ENCODE measurements at regions not wholly inside any gene's neighbourhood (a gene's known extent, or its start where the extent isn't known, plus 50 kb on each side); places are given as distances from the start of the nearest gene placed in this dataset.

- H3K27me3 ChIP-seq (ENCODE audit: control insufficient read depth in 1 of 2, insufficient read depth in 2 of 2, low read length in 2 of 2): no peaks in the 10 kb centered on the region
- intact Hi-C loops (cut with micrococcal nuclease; ENCODE audit: unreplicated experiment) (no loop called here), in situ Hi-C loops (cut with HindIII; ENCODE audit: extremely low pct_ligation_motif_present, low pct_unique_long_range_greater_than_20kb) (no loop called here)
- H3K27ac ChIP-seq (ENCODE audit: extremely low read length, insufficient read depth, low read length): no peak overlapping the region
- no peaks in the 10 kb centered on the region for H3K4me1 ChIP-seq (ENCODE audit: insufficient read depth, low read length)
- no peaks in the 10 kb centered on the region for H4K20me1 ChIP-seq (ENCODE audit: insufficient read depth, low read length)
- H3K4me3 ChIP-seq (replicated peaks in 1 of 3; ENCODE audit: insufficient read depth in 1 of 3, low read depth in 2 of 3, low read length in 3 of 3): no peak overlapping the region
- no TSS peak for BruUV-seq (replicated peaks)
- H3K9me3 ChIP-seq (ENCODE audit: low read length): no peaks in the 10 kb centered on the region; the same call in 1 of the 2 replicates
- H3K79me2 ChIP-seq (ENCODE audit: insufficient read depth, low read length): no peaks in the 10 kb centered on the region
- CTCF ChIA-PET (ENCODE audit: low intra/inter-chr PET ratio, low total read pairs): no interaction called here
- ATAC-seq: no peak
- no peaks in the 10 kb centered on the region for H3K36me3 ChIP-seq (replicated peaks in 1 of 2; ENCODE audit: control insufficient read depth in 1 of 2, insufficient read depth in 2 of 2, low read length in 2 of 2)
- WGBS (ENCODE audit: low lambda C conversion rate): 15% methylated on average over 5 of the region's 5 CpGs
- TF ChIP-seq GRHL1 (CRISPR knock-in tag; conservative IDR thresholded peaks at IDR 0.05) (no peak), ZBTB26 (CRISPR knock-in tag; IDR thresholded peaks at IDR 0.05; ENCODE audit: borderline replicate concordance) (no peak), SOX5 (CRISPR knock-in tag; IDR thresholded peaks at IDR 0.05; ENCODE audit: borderline replicate concordance) (0 out of 2 replicates have a peak, but pooled peaks have one; percentile 12)
- H2AFZ ChIP-seq (ENCODE audit: low read length): no peak overlapping the region
- peak; percentile 10 for DNase-seq (ENCODE audit: low spot score)
- no peak overlapping the region for H3K4me2 ChIP-seq (ENCODE audit: low read depth, low read length)
- FAIRE-seq: no peak
- POLR2A ChIA-PET: no interaction called here
- no peak overlapping the region for H3K9ac ChIP-seq (ENCODE audit: insufficient read depth, low read depth, low read length)
These were observed 599.7 kb upstream of the FTMT start for GRCh38 chr5:121251954-121252353.

- H3K27me3 ChIP-seq (ENCODE audit: control insufficient read depth in 1 of 2, insufficient read depth in 2 of 2, low read length in 2 of 2): no peaks in the 10 kb centered on the region
- ATAC-seq (no peak), FAIRE-seq (no peak), DNase-seq (ENCODE audit: low spot score) (no peak)
- BruUV-seq (replicated peaks): no TSS peak
- no peak overlapping the region for H3K27ac ChIP-seq (ENCODE audit: extremely low read length, insufficient read depth, low read length)
- no peaks in the 10 kb centered on the region for H3K36me3 ChIP-seq (replicated peaks in 1 of 2; ENCODE audit: control insufficient read depth in 1 of 2, insufficient read depth in 2 of 2, low read length in 2 of 2)
- H3K4me1 ChIP-seq (ENCODE audit: insufficient read depth, low read length): no peaks in the 10 kb centered on the region
- no peak overlapping the region for H3K9ac ChIP-seq (ENCODE audit: insufficient read depth, low read depth, low read length)
- no peaks in the 10 kb centered on the region for H4K20me1 ChIP-seq (ENCODE audit: insufficient read depth, low read length)
- ChIA-PET CTCF (ENCODE audit: low intra/inter-chr PET ratio, low total read pairs) (no interaction called here), POLR2A (no interaction called here)
- intact Hi-C loops (cut with micrococcal nuclease; ENCODE audit: unreplicated experiment): no loop called here
- H3K79me2 ChIP-seq (ENCODE audit: insufficient read depth, low read length): no peaks in the 10 kb centered on the region
- no peak overlapping the region for H2AFZ ChIP-seq (ENCODE audit: low read length)
- in situ Hi-C loops (cut with HindIII; ENCODE audit: extremely low pct_ligation_motif_present, low pct_unique_long_range_greater_than_20kb): no loop called here
- peaks cover 3% of the 10 kb centered on the region for H3K9me3 ChIP-seq (ENCODE audit: low read length)
- H3K4me2 ChIP-seq (ENCODE audit: low read depth, low read length): no peak overlapping the region
- H3K4me3 ChIP-seq (replicated peaks in 1 of 3; ENCODE audit: insufficient read depth in 1 of 3, low read depth in 2 of 3, low read length in 3 of 3): no peak overlapping the region
- TF ChIP-seq SRSF4 (IDR thresholded peaks at IDR 0.05; ENCODE audit: low read depth, low read length, poor library complexity, severe bottlenecking) (no peak), TEF (CRISPR knock-in tag; IDR thresholded peaks at IDR 0.05) (no peak), TBX3 (IDR thresholded peaks at IDR 0.05; ENCODE audit: borderline replicate concordance) (no peak), POLR2AphosphoS2 (IDR thresholded peaks at IDR 0.05; ENCODE audit: low read depth, low read length) (no peak), CENPX (CRISPR knock-in tag; IDR thresholded peaks at IDR 0.05) (no peak), TRIM24 (CRISPR knock-in tag; IDR thresholded peaks at IDR 0.05) (no peak), KAT8 (CRISPR knock-in tag; IDR thresholded peaks at IDR 0.05) (no peak), GPBP1L1 (CRISPR knock-in tag; IDR thresholded peaks at IDR 0.05) (no peak)
These were observed 594.1 kb upstream of the FTMT start for GRCh38 chr5:121257621-121258020.
